ENCODE measurements at regions not wholly inside any gene's neighbourhood (a gene's known extent, or its start where the extent isn't known, plus 50 kb on each side); places are given as distances from the start of the nearest gene placed in this dataset.

DNA sequence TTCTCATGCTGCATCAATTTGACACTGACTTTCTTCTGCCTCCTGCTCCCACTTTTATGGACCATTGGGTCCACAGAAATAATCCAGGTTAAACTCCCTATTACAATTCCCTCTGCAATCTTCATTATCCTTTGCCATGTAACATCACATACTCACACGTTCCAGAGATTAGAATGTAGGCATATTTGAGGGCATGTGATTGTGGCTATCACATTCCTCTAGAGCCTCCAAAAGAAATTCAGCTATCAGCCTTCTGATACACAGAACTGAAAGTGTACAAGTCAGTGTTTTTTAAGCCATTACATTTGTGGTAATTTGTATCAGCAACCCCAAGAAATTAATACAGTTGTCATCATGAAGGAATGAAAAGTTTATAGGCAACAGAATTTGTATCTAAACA is 892.4 kb downstream of the RPS29 start:
- TF ChIP-seq, protein P1, sequence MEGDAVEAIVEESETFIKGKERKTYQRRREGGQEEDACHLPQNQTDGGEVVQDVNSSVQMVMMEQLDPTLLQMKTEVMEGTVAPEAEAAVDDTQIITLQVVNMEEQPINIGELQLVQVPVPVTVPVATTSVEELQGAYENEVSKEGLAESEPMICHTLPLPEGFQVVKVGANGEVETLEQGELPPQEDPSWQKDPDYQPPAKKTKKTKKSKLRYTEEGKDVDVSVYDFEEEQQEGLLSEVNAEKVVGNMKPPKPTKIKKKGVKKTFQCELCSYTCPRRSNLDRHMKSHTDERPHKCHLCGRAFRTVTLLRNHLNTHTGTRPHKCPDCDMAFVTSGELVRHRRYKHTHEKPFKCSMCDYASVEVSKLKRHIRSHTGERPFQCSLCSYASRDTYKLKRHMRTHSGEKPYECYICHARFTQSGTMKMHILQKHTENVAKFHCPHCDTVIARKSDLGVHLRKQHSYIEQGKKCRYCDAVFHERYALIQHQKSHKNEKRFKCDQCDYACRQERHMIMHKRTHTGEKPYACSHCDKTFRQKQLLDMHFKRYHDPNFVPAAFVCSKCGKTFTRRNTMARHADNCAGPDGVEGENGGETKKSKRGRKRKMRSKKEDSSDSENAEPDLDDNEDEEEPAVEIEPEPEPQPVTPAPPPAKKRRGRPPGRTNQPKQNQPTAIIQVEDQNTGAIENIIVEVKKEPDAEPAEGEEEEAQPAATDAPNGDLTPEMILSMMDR (IDR thresholded peaks at IDR 0.05; ENCODE audit: low read length): no peak
- no peak for TF ChIP-seq EZH2 (IDR thresholded peaks at IDR 0.05; ENCODE audit: borderline replicate concordance, low read length)
